ENCODE measurements at regions not wholly inside any gene's neighbourhood (a gene's known extent, or its start where the extent isn't known, plus 50 kb on each side); places are given as distances from the start of the nearest gene placed in this dataset.

DNA sequence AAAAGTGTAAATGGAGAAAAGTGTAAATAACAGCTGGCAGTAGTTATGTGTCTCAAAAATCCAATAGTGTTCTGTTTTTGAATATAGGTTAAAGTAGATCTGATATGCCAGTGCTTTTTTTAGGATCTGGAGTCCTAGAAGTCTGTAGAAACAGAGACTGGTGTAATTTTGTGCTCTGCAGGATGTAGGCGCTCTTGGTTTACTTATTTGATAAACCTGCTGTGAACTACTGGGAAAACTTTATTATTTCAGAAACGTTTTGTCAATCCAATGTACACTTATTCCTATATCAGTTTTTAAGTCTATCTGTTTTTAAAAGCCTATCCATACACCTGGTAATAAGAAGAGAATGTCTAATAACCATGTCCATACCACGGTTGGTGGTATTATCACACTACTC, 530.8 kb upstream of the ZNF804A start:
- no peak overlapping the region for H3K4me3 ChIP-seq (ENCODE audit: low read depth, low read length)
- no peak for DNase-seq (ENCODE audit: low read depth)
- TF ChIP-seq, protein P1, sequence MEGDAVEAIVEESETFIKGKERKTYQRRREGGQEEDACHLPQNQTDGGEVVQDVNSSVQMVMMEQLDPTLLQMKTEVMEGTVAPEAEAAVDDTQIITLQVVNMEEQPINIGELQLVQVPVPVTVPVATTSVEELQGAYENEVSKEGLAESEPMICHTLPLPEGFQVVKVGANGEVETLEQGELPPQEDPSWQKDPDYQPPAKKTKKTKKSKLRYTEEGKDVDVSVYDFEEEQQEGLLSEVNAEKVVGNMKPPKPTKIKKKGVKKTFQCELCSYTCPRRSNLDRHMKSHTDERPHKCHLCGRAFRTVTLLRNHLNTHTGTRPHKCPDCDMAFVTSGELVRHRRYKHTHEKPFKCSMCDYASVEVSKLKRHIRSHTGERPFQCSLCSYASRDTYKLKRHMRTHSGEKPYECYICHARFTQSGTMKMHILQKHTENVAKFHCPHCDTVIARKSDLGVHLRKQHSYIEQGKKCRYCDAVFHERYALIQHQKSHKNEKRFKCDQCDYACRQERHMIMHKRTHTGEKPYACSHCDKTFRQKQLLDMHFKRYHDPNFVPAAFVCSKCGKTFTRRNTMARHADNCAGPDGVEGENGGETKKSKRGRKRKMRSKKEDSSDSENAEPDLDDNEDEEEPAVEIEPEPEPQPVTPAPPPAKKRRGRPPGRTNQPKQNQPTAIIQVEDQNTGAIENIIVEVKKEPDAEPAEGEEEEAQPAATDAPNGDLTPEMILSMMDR (IDR thresholded peaks at IDR 0.05; ENCODE audit: control insufficient read depth, extremely low read depth, insufficient read depth), result peak; percentile 47

DNA sequence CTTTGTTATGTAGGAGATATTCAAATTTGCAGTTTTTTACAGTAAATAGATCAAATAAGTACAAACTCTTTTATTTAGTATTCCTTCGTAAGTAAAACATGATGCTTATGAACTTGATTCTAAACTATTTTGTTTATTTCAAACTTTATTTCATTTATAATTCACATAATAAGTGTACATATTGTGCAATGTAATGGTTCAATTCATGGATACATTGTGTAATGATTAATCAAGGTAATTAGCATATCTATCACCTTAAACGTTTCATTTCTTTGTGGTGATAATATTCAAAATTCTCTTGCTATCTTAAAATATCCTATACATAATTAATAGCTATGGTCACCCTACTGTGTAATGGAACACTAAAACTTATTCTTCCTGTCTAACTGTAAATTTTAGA, 525.9 kb upstream of the ZNF804A start:
- no peak overlapping the region for H3K4me3 ChIP-seq (ENCODE audit: low read depth, low read length)
- TF ChIP-seq, protein P1 (IDR thresholded peaks at IDR 0.05; ENCODE audit: control insufficient read depth, extremely low read depth, insufficient read depth), result no peak
- DNase-seq (ENCODE audit: low read depth), result no peak

DNA sequence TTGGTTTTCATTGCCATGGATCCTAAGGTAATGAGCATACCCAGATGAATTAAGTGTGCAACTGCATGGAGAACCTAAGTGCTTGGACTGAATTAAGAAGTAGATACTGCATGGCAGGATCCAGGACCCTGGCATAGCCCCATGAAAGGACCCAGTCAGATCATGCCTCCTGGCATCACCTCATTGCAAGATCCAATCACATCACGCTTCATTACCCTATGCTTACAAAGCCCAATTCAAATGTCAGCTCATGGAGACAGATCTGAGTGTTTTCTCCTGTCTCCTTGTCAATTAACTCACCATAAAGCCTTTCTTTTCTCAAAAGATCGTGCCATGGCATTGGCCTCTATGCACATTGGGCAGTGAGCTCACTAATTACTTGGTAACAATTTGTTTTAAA, 519.8 kb upstream of the ZNF804A start:
- no peak overlapping the region for H3K4me3 ChIP-seq (ENCODE audit: low read depth, low read length)
- DNase-seq (ENCODE audit: low read depth), result no peak
- TF ChIP-seq, protein P1 (IDR thresholded peaks at IDR 0.05; ENCODE audit: control insufficient read depth, extremely low read depth, insufficient read depth), result no peak

DNA sequence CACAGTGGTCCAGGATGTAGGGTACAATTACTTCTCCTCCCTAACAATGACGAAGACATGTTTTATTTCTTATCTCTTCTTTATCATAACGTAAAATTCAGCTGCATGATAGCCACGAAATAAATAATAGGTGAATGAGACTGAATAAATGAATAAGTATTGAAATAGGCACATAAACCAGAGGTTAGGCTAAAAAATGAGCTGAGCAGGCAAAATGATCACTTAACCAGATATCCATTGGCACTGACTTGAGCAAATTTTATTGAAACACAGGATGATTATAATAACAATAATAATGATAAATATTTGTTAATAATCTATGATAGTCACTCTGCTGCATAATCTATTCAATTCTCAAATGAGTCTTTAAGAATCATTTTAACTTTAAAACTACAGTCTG, 506.9 kb upstream of the ZNF804A start:
- no peak overlapping the region for H3K4me3 ChIP-seq (ENCODE audit: low read depth, low read length)
- no peak for DNase-seq (ENCODE audit: low read depth)
- TF ChIP-seq, protein P1 (IDR thresholded peaks at IDR 0.05; ENCODE audit: control insufficient read depth, extremely low read depth, insufficient read depth), result no peak

DNA sequence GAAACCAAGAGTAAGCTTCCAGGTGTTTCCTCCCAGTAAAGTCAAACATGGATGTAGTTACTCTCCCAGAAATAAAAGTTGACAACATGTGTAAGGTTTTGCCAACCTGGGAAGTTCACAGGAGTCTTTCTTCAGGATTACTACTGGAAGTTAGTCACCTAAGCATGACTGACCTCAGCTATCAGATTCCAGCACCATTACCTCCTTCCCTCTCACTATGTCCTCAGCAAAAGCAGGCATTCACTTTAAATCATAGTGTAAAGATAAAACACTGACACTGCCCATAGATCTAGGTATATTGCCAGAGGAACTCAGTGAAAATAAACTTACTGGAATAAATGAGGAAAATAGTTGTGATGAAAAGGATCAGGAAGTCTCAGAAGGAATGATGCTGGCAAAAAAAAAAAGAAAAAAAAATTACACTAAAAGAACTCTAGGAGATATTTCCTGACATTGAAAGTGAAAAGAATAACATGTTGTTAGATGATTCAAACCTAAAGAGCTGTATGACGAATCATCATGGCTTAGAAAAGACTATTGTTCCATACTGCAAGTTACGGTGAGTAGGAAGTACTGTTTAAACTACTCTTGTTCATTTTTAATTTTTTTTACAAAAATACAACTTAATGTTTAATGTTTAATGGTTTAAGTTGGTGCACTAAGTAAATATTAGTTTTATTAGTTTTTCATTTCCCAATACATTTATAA, 484.5 kb upstream of the ZNF804A start:
- H3K4me3 ChIP-seq (ENCODE audit: low read depth, low read length), result no peak overlapping the region
- TF ChIP-seq, protein P1 (IDR thresholded peaks at IDR 0.05; ENCODE audit: control insufficient read depth, extremely low read depth, insufficient read depth), result no peak
- no peak for DNase-seq (ENCODE audit: low read depth)

DNA sequence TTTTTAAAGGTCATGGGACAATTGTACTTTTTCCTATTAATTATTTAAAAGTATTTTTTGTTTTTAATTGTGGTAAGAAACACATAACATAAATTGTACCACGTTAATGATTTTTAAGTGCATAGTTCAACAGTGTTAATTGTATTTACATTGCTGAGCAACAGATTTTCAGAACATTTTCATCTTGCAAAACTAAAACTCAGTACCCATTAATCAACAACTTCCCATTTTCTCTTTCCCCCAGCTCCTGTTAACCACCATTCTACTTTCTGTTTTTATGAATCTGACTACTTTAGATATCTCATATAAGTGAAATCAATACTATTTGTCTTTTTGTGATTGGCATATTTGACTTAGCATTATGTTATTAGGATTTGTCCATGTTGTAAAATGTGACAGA, 483.9 kb upstream of the ZNF804A start:
- no peak overlapping the region for H3K4me3 ChIP-seq (ENCODE audit: low read depth, low read length)
- no peak for DNase-seq (ENCODE audit: low read depth)

More for the DNA sequence above, 483.9 kb upstream of the ZNF804A start:
- TF ChIP-seq, protein P1 (IDR thresholded peaks at IDR 0.05; ENCODE audit: control insufficient read depth, extremely low read depth, insufficient read depth), result no peak

Data from LNCaP clone FGC (cell line).